Left renal pelvis (tissue), 4 donors: ENCODE measurements at regions not wholly inside any gene's neighbourhood (a gene's known extent, or its start where the extent isn't known, plus 50 kb on each side); places are given as distances from the start of the nearest gene placed in this dataset.

Experiments used
- DNase-seq, 4 donors: peaks; one replicate each; pipeline ENCODE4 v3.0.0-alpha.2; 2013; ENCODE audit warnings: low read depth in 4 of 4, low spot score in 3 of 4

- no peak for DNase-seq
Observed at GRCh38 chr17:15177343-15177742, 87.8 kb downstream of the PMP22 start.

GRCh38 chr17:15175356-15175755 is 89.8 kb downstream of the PMP22 start:
- DNase-seq = no peak

- DNase-seq = peak; percentile 34 to 48 (median 44)
Observed at GRCh38 chr17:15171167-15172047, 93.7 kb downstream of the PMP22 start.

DNA sequence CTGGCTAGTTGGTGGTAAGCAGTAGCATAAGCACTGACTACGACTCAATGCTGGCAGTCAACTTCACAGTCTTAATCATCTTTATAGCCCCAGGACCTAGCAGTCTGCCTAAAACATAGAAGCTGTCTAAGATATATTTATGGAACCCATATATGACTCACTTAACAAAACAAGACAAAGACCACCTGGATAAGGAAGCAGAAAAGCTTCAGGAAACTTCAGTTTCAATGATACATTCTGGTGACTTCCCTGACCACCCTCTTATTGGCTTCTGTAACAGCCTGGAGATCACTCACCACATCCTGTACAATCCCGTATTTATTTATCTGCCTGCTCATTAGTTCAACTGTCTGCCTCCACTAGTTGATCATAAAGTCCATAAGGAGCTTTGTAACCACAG is 95.5 kb downstream of the PMP22 start:
- no peak for DNase-seq

DNA sequence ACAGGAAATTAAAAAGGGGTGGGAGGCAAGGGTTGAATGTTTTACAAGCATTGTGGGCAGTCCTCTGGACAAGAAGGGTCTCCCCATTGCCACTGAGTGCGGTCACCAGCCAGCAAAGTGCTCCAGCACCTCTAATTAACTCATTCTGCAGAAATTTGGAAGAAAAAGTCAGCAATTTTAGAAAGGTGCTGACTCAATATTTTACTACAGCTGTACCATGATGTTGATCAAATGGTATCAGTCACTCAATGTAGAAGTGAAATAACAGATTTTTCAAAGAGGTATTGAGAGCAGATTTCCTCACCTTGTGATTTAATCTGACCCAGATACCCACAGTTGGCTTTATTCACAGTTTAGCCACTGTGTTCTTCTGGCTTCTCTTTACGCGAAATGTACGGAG is 96.7 kb downstream of the PMP22 start:
- no peak for DNase-seq

DNA sequence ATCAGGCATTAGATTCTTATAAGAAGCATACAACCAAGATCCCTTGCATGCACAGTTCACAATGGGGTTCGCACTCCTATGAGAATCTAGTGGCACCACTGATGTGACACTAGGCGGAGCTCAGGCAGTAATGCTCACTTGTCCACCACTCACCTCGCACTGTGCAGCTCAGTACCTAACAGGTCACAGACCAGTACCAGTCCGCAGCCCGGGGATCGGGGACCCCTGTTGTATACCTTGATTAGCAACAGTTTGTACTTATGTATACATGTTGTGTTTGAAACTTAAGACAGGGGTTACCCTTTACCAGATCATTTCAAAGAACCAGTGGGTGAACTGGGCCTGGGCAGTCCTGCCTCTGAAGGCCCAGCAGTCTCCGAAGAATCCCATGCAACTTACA is 103.7 kb downstream of the PMP22 start:
- no peak for DNase-seq

GRCh38 chr17:15157051-15157450 is 108.1 kb downstream of the PMP22 start:
- DNase-seq = no peak

DNA sequence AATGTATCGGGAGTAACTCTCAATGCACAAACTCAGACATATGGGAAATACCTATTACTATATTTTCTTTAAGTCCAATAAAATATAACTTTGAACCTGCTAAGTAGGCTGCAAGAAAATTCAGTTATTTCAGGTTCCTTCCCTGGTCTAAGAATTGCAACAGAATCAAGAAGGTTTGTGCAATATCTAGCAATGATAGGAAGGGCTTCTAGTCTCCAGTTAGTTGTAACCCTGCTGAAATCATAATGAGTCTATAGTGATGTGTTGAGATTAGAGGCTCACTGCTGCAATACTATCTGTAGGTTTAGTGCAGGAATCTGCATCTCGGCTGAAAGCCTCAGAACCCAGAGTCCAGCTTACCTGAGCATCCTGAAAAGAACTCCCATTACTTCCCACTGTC is 110.5 kb downstream of the PMP22 start:
- no peak for DNase-seq

DNA sequence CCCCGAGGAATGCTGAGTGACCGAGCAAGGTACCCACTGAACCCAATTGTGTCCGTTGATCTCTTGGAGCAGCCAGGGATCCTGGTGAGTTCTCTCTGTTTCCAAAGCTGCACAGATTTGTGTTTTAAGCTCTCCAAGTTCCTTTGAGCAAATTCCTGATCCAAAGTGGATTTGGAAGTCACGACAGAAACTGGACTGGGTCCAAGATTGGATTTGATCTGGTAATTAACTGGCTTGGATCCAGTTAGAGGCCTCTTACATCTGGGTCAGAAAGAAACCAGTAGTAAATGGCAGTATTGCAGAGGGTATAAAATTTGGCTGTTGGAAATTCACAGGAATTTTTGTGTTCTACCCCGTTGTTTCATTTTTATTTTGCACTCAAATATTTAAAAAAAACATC is 119.5 kb downstream of the PMP22 start:
- DNase-seq = no peak

DNA sequence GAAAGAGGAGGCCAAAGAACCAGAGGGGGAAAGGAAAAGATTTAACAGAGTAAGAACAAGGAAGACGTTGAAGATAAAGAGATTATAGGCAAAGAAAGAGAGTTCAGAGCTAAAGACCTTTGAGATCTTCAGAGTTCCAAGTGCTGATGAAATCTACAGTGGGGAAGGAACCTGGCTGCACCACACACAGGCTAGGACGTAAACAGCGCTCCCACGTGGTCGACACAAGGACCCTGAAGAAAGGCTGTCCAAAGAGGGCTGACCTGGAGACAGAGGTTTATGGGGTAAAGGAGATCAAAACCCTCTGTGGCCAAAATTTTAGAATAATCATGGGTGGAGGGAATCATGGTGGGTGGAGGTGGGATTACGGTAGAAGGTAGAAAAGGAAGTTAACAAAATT is 121.6 kb downstream of the PMP22 start:
- DNase-seq = no peak

- no peak for DNase-seq
Observed at GRCh38 chr17:15134363-15134762, 130.8 kb downstream of the PMP22 start.

DNA sequence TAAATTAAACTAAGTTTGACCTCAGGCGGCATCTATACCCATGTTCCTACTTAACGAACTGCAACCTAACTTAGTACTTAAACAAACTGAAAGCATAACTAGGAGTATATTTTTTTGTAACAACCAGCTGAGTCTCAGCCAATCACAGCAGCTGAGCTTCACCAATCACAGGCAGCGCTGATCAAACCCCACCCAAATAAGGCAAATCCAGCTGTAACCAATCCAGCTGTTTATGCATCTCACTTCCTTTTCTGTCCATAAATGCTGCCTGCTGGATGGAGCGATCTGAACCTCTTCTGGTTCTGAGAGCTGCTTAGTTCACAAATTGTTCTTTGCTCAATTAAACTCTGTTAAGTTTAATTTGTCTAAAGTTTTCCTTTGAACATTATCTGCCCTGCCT is 131.3 kb downstream of the PMP22 start:
- no peak for DNase-seq

GRCh38 chr17:15133143-15133542 is 132.0 kb downstream of the PMP22 start:
- DNase-seq = no peak

DNA sequence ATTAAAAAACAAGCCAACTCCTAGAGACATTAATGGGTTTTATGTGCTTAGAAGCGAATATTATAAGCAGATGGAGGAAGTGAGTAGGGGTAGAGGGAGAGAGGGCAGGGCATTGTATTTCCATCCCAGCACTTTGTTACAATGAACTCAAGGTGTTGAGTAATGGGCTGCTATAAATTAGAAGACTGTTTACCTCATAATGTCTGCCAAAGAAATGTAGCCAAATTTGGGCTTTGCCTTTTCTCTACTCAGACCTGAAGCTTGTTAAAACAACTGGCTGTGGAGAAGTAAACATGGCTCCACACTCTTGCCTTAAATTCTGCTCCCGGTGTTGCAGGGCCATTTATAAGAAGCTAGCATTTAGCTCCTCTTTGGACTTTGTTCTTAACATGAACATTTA is 134.7 kb downstream of the PMP22 start:
- peak in 1 of 4 donors; percentile 33 for DNase-seq

GRCh38 chr17:15129986-15130385 is 135.1 kb downstream of the PMP22 start:
- no peak for DNase-seq

DNA sequence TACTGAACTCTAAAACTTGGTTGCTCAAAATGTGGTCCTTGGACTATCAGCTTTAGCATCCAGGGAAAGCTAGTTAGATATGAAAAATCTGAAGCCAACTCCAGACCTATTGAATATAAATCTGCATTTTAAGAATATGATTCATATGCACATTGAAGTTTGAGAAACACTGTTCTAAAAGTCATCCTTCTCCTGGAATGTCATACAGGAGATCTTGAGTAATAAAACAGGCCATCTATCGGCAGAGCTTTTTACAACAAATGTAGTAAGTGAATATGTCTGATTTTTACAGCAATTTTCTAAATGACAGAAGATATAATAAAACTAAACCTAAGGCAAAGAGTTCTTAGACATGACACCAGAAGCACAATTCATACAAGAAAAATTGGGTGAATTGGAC is 140.4 kb downstream of the PMP22 start:
- no peak for DNase-seq

- DNase-seq = no peak
Observed at GRCh38 chr17:15124264-15124595, 140.9 kb downstream of the PMP22 start.

DNA sequence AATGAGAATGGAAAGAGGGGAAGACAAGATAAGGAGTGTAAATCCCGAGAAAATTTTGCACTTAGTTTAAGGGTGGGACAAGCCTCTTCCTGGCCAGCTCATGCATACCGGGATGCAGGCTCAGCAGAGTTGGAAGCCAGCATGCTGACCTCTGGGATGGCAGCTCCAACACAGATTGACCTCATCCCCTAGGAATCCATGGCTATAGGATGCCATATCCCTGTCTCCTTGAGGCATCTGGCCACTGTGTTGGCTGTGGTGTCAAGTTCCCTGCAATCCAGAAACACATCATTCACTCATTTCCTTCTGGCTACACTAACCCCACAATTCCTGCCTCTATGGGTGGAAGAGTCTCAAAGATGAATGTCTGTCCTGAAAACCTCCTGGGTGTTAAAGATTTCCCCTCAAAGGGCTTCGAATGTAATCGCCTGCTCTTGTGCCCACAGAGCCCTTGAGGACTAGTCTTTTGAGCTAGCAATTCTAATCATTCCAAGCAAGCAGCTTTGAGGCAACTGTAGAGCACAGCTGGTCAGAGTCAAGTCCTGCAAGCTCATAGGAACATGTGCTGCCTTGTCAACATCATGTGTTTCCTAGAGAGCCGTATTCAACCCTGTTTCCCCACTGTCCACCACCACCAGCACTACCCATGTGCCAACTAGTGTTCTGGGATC is 141.4 kb downstream of the PMP22 start:
- DNase-seq = no peak

DNA sequence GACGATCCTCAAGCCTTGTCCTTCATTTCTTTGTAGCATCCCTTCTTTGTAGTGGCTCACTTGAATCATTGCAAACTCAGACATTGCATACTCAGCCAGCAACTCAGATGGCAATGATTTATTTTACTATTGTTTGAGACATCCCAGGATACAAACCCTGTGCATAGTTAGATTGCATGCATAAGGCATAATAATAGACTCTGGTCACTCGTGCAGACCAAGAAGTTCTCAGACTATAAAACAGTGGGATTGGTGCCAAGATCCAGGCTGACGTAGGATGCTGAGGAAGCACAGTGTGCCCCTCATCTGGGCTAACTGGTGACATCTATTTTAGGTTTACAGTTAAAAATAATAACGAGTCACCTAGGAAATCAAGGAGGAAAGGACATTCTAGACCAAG is 142.3 kb downstream of the PMP22 start:
- no peak for DNase-seq

GRCh38 chr17:15121426-15121825 is 143.7 kb downstream of the PMP22 start:
- DNase-seq = no peak

- no peak for DNase-seq
Observed at GRCh38 chr17:15119968-15120367, 145.2 kb downstream of the PMP22 start.

GRCh38 chr17:15117239-15117638 is 147.9 kb downstream of the PMP22 start:
- DNase-seq = no peak
